ENCODE measurements at regions not wholly inside any gene's neighbourhood (a gene's known extent, or its start where the extent isn't known, plus 50 kb on each side); places are given as distances from the start of the nearest gene placed in this dataset.

GRCh38 chr6:126682440-126682839 is 342.5 kb downstream of the CENPW start:
- DNase-seq (ENCODE audit: low spot score in 2 of 2), result no peak
- no peaks in the 10 kb centered on the region for H3K9me3 ChIP-seq
- in situ Hi-C loops (cut with MboI; ENCODE audit: low sequenced_read_pairs), result no loop called here
- H3K4me1 ChIP-seq, result no peaks in the 10 kb centered on the region
- H3K36me3 ChIP-seq (replicated peaks), result no peaks in the 10 kb centered on the region
- H3K27me3 ChIP-seq (ENCODE audit: low read depth), result no peaks in the 10 kb centered on the region
- H3K4me3 ChIP-seq, result no peak overlapping the region

DNA sequence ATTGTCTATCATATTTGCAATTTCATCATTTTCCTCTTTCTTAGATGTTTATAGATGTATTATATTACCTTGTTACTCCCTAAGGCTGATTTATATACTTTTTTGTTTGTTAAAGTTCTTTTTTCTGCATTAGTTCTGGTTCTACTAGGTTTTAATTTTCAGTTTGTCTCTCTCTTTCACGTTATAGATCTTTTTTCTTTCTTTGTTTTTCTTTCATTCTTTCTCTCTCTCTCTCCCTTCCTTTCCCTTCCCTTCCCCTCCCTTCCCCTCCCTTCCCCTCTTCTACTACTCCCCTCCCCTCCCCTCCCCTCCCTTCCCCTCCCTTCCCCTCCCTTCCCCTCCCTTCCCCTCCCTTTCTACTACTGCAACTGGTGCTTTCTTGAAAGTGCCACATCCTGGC is 345.3 kb downstream of the CENPW start:
- no peak for DNase-seq (ENCODE audit: low spot score in 2 of 2)
- Histone ChIP-seq H3K4me1 (no peaks in the 10 kb centered on the region), H3K4me3 (no peak overlapping the region), H3K9me3 (no peaks in the 10 kb centered on the region), H3K27me3 (ENCODE audit: low read depth) (no peaks in the 10 kb centered on the region), H3K36me3 (replicated peaks) (no peaks in the 10 kb centered on the region)
- in situ Hi-C loops (cut with MboI; ENCODE audit: low sequenced_read_pairs), result no loop called here

- no peaks in the 10 kb centered on the region for H3K27me3 ChIP-seq (ENCODE audit: low read depth)
- H3K4me3 ChIP-seq, result no peak overlapping the region
- H3K36me3 ChIP-seq (replicated peaks), result no peaks in the 10 kb centered on the region
- H3K4me1 ChIP-seq, result no peaks in the 10 kb centered on the region
- in situ Hi-C loops (cut with MboI; ENCODE audit: low sequenced_read_pairs), result no loop called here
- DNase-seq (ENCODE audit: low spot score in 2 of 2), result no peak
- no peaks in the 10 kb centered on the region for H3K9me3 ChIP-seq
Measured at GRCh38 chr6:126696921-126697693, 357.2 kb downstream of the CENPW start.

GRCh38 chr6:126698732-126699240 is 358.9 kb downstream of the CENPW start:
- in situ Hi-C loops (cut with MboI; ENCODE audit: low sequenced_read_pairs), result no loop called here
- H3K27me3 ChIP-seq (ENCODE audit: low read depth), result no peaks in the 10 kb centered on the region
- no peaks in the 10 kb centered on the region for H3K36me3 ChIP-seq (replicated peaks)
- H3K4me1 ChIP-seq, result no peaks in the 10 kb centered on the region
- no peak overlapping the region for H3K4me3 ChIP-seq
- H3K9me3 ChIP-seq, result no peaks in the 10 kb centered on the region
- no peak for DNase-seq (ENCODE audit: low spot score in 2 of 2)

DNA sequence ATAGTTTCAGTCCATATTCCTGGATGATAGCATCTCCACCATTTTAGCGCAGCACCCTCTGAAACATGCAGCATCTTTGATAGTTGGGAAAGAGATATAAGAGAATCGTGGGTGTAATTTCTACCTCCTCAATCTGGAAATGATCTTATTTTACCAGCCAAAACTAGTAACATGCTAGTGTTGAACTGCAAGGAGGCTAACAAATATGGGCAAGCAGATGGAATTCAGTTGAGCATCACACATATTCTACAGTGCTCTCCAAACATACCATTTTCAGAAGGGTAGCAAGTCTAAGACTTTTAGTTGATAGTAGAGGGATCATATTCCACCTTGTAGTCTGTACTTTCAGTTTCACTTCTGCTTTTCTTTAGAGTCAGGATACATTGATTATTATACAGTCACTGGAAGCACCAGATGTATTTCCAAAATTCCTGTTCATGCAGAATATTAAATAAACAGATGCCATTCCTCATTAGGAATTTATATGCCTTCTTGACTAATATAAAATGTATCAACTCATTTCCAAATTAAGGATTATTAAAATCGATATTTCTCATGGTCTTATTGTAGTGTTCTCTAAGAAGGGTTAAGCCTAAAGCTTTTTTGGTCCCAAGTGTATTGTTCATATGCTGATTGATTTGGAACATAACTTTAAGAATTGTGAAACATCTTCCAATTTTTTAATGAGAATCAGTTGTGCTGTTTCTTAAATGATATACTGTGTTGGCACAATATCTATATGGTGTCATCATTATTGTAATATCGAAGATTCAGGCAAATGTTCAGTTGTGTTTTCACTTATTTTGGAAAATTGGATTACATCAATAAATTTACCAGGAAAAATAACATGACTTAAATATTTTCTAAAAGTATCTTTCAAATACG is 362.0 kb downstream of the CENPW start:
- H3K4me3 ChIP-seq, result no peak overlapping the region
- no peak for DNase-seq (ENCODE audit: low spot score in 2 of 2)
- H3K27me3 ChIP-seq (ENCODE audit: low read depth), result no peaks in the 10 kb centered on the region
- no peaks in the 10 kb centered on the region for H3K4me1 ChIP-seq
- no peaks in the 10 kb centered on the region for H3K36me3 ChIP-seq (replicated peaks)
- H3K9me3 ChIP-seq, result no peaks in the 10 kb centered on the region
- in situ Hi-C loops (cut with MboI; ENCODE audit: low sequenced_read_pairs), result no loop called here

DNA sequence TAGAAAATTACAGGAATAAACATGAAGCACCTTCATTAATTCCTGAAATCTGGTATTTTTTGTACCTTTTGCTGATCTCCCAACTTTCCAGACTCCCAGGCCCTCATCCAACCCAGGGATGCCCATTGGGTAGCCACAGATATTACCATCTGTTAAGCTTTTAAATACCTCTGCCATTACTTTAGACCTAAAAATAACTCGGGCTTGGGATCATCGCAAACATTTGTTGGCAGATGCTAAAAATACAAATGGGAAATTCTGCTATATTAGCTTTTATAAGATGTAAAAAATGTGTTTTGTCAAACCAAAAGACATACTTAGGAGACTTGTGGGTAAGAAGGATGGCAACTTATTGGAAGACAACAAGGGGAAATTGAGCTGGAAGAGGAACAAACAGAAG is 376.1 kb downstream of the CENPW start:
- Histone ChIP-seq H3K4me1 (no peaks in the 10 kb centered on the region), H3K36me3 (replicated peaks) (no peaks in the 10 kb centered on the region), H3K4me3 (no peak overlapping the region), H3K9me3 (no peaks in the 10 kb centered on the region), H3K27me3 (ENCODE audit: low read depth) (no peaks in the 10 kb centered on the region)
- DNase-seq (ENCODE audit: low spot score in 2 of 2), result no peak
- in situ Hi-C loops (cut with MboI; ENCODE audit: low sequenced_read_pairs), result no loop called here

- in situ Hi-C loops (cut with MboI; ENCODE audit: low sequenced_read_pairs), result no loop called here
- no peaks in the 10 kb centered on the region for H3K4me1 ChIP-seq
- H3K36me3 ChIP-seq (replicated peaks), result no peaks in the 10 kb centered on the region
- no peaks in the 10 kb centered on the region for H3K9me3 ChIP-seq
- H3K27me3 ChIP-seq (ENCODE audit: low read depth), result no peaks in the 10 kb centered on the region
- no peak for DNase-seq (ENCODE audit: low spot score in 2 of 2)
- no peak overlapping the region for H3K4me3 ChIP-seq
Measured at GRCh38 chr6:126716826-126717509, 377.1 kb downstream of the CENPW start.

GRCh38 chr6:126718600-126719327 is 378.8 kb downstream of the CENPW start:
- in situ Hi-C loops (cut with MboI; ENCODE audit: low sequenced_read_pairs), result no loop called here

GRCh38 chr6:126720304-126720703 is 380.4 kb downstream of the CENPW start:
- no peaks in the 10 kb centered on the region for H3K4me1 ChIP-seq
- no peaks in the 10 kb centered on the region for H3K9me3 ChIP-seq
- H3K4me3 ChIP-seq, result no peak overlapping the region
- in situ Hi-C loops (cut with MboI; ENCODE audit: low sequenced_read_pairs), result no loop called here
- H3K36me3 ChIP-seq (replicated peaks), result no peaks in the 10 kb centered on the region
- H3K27me3 ChIP-seq (ENCODE audit: low read depth), result no peaks in the 10 kb centered on the region
- no peak for DNase-seq (ENCODE audit: low spot score in 2 of 2)

More at GRCh38 chr6:126718600-126719327, 378.8 kb downstream of the CENPW start:
- no peak for DNase-seq (ENCODE audit: low spot score in 2 of 2)
- H3K27me3 ChIP-seq (ENCODE audit: low read depth), result no peaks in the 10 kb centered on the region
- no peaks in the 10 kb centered on the region for H3K9me3 ChIP-seq
- H3K4me3 ChIP-seq, result no peak overlapping the region
- H3K4me1 ChIP-seq, result no peaks in the 10 kb centered on the region
- H3K36me3 ChIP-seq (replicated peaks), result no peaks in the 10 kb centered on the region

DNA sequence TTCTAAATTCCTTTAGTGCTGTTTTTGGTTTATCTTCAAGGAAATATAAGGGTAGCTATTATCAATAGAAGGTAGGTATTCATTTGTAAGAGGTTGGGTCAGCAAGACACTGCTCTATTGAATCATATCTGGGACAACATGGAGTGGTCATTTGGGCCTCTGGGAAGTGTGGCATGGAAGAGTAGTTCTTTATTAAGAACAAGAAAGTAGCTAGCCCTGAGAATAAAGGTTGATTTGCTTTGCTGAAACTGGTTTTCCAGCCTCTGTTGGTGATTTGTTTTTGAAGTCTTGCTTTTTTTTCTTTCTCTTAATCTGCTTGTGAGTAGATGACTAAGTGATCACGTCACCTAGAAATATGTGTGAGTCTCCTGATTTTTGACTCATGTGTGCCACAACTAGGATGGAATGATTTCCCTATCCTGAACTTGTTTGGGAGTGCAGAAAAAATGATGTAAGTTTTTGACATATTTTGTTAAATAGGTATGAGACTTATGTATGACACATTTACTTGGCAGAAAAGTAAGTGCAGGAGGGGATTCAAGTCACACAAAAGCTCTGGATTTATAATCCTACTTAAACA is 381.8 kb downstream of the CENPW start:
- no peak for DNase-seq (ENCODE audit: low spot score in 2 of 2)
- Histone ChIP-seq H3K36me3 (replicated peaks) (no peaks in the 10 kb centered on the region), H3K9me3 (no peaks in the 10 kb centered on the region), H3K4me3 (no peak overlapping the region), H3K4me1 (no peaks in the 10 kb centered on the region), H3K27me3 (ENCODE audit: low read depth) (no peaks in the 10 kb centered on the region)
- in situ Hi-C loops (cut with MboI; ENCODE audit: low sequenced_read_pairs), result no loop called here

DNA sequence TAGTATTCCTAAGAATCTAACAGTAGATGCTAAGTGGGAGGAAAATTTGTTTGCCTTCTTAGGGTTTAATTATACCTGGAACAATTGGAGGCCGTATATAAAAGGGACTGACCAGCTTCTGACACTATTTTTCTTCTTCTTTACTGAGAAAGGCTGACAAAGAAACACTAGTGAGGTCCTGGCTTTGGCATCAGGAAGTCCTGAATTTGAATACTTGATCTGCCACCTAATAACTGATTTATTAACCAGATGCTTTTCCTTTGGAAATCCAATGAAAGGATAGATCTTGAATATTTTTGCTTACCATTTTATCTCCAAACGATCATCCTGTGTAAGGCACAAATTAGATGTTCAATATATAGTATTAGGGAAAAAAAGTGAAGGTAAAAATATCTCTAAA is 382.5 kb downstream of the CENPW start:
- H3K27me3 ChIP-seq (ENCODE audit: low read depth), result no peaks in the 10 kb centered on the region
- DNase-seq (ENCODE audit: low spot score in 2 of 2), result no peak
- H3K4me1 ChIP-seq, result no peaks in the 10 kb centered on the region
- H3K36me3 ChIP-seq (replicated peaks), result no peaks in the 10 kb centered on the region
- in situ Hi-C loops (cut with MboI; ENCODE audit: low sequenced_read_pairs), result no loop called here
- no peak overlapping the region for H3K4me3 ChIP-seq
- no peaks in the 10 kb centered on the region for H3K9me3 ChIP-seq

- Histone ChIP-seq H3K4me1 (no peaks in the 10 kb centered on the region), H3K9me3 (no peaks in the 10 kb centered on the region), H3K27me3 (ENCODE audit: low read depth) (no peaks in the 10 kb centered on the region), H3K4me3 (no peak overlapping the region), H3K36me3 (replicated peaks) (no peaks in the 10 kb centered on the region)
- in situ Hi-C loops (cut with MboI; ENCODE audit: low sequenced_read_pairs), result no loop called here
- DNase-seq (ENCODE audit: low spot score in 2 of 2), result no peak
Measured at GRCh38 chr6:126723541-126724170, 383.7 kb downstream of the CENPW start.

DNA sequence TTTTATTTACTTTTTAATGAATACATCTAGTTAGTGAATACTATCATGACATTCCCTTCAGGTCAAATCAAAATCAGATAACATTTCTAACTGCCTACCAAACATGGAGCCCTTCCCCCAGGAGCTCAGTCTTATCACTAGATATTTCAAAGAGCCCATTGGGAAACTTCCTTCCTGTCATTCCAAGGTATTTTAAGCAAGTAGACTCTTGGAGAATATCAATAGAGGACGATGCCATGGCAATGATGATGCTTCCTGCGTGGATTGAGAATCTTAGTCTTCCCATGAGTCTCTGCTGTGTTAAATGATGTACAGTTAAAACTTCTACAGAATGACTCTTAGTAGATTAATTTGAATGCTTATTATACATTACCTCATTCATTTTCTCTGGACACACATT is 384.9 kb downstream of the CENPW start:
- Histone ChIP-seq H3K27me3 (ENCODE audit: low read depth) (no peaks in the 10 kb centered on the region), H3K36me3 (replicated peaks) (no peaks in the 10 kb centered on the region), H3K4me3 (no peak overlapping the region), H3K4me1 (no peaks in the 10 kb centered on the region), H3K9me3 (no peaks in the 10 kb centered on the region)
- DNase-seq (ENCODE audit: low spot score in 2 of 2), result no peak
- in situ Hi-C loops (cut with MboI; ENCODE audit: low sequenced_read_pairs), result no loop called here
